Stimulated activated CD4-positive, alpha-beta T cell treated with anti-CD3 and anti-CD28 coated beads, TNF-alpha, amount 100 ng/mL, for 24 hours (primary cell): ENCODE measurements at regions not wholly inside any gene's neighbourhood (a gene's known extent, or its start where the extent isn't known, plus 50 kb on each side); places are given as distances from the start of the nearest gene placed in this dataset.
"Not testable (repeated sequence)": the region's sequence is repeated elsewhere in the genome, so short reads cannot be mapped to it uniquely, and the experiment has no call there.

Experiments
- DNase-seq, 3 experiments: peaks; one replicate each; pipeline ENCODE4 v3.0.0-alpha.2; 2020; ENCODE audit warnings: low read depth in 3 of 3

- DNase-seq = no peak
Observed at GRCh38 chr12:38016602-38017001, 300.0 kb upstream of the ALG10B start.

- no peak for DNase-seq
Observed at GRCh38 chr12:38025916-38026315, 290.7 kb upstream of the ALG10B start.

GRCh38 chr12:38053113-38053512 lies 263.5 kb upstream of the ALG10B start:
- no peak for DNase-seq

GRCh38 chr12:38053655-38054464 lies 262.7 kb upstream of the ALG10B start:
- no peak for DNase-seq

GRCh38 chr12:38056701-38057689 lies 259.6 kb upstream of the ALG10B start:
- no peak for DNase-seq

- no peak for DNase-seq
Observed at GRCh38 chr12:38099686-38100085, 216.9 kb upstream of the ALG10B start.

- no peak for DNase-seq
Observed at GRCh38 chr12:38101753-38102152, 214.8 kb upstream of the ALG10B start.

- DNase-seq = no peak
Observed at GRCh38 chr12:38102197-38102596, 214.4 kb upstream of the ALG10B start.

GRCh38 chr12:38110026-38110699 lies 206.4 kb upstream of the ALG10B start:
- no peak for DNase-seq

- DNase-seq = no peak
Observed at GRCh38 chr12:38113991-38114390, 202.6 kb upstream of the ALG10B start.

- DNase-seq = no peak
Observed at GRCh38 chr12:38116968-38117367, 199.6 kb upstream of the ALG10B start.

GRCh38 chr12:38118632-38119031 lies 197.9 kb upstream of the ALG10B start:
- DNase-seq = no peak

- DNase-seq = no peak
Observed at GRCh38 chr12:38120438-38120837, 196.1 kb upstream of the ALG10B start.

GRCh38 chr12:38123028-38123427 lies 193.5 kb upstream of the ALG10B start:
- DNase-seq = not testable (repeated sequence)

GRCh38 chr12:38123566-38124246 lies 192.9 kb upstream of the ALG10B start:
- DNase-seq = no peak

- DNase-seq = no peak
Observed at GRCh38 chr12:38124247-38125012, 192.1 kb upstream of the ALG10B start.

GRCh38 chr12:38132139-38132538 lies 184.4 kb upstream of the ALG10B start:
- no peak for DNase-seq

GRCh38 chr12:38137287-38137686 lies 179.3 kb upstream of the ALG10B start:
- DNase-seq = no peak

GRCh38 chr12:38137716-38138115 lies 178.9 kb upstream of the ALG10B start:
- DNase-seq = no peak
